ENCODE measurements at regions not wholly inside any gene's neighbourhood (a gene's known extent, or its start where the extent isn't known, plus 50 kb on each side); places are given as distances from the start of the nearest gene placed in this dataset.
"Not testable (repeated sequence)": the region's sequence is repeated elsewhere in the genome, so short reads cannot be mapped to it uniquely, and the experiment has no call there.

DNA sequence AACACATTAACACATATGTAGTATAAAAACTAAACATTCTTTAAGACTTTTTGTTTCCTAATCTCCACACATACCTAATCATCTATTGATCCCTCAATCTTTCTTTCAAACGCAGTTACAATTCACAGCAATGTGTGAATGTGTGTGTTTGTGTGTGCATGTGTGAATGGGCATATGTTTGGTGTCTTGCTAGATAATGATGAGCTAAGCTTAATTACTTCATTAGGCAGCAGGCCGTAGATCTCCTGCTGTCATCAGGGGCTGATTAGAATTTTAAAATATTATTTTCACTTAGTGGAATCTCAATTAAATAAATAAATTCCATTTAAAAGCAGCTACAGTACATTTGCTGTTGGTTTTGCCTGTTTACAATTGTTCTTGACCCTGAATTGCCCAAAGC is 187.8 kb upstream of the LHX8 start:
- H3K9me3 ChIP-seq: no peaks in the 10 kb centered on the region
- no peaks in the 10 kb centered on the region for H3K27me3 ChIP-seq
- H3K4me3 ChIP-seq: no peak overlapping the region
- H3K36me3 ChIP-seq (replicated peaks in 1 of 2; ENCODE audit: insufficient read depth in 1 of 2, low read depth in 2 of 2): no peaks in the 10 kb centered on the region
- 34 to 41% methylated on average over 2 of the region's 2 CpGs for WGBS, 2 donors
- DNase-seq (no peak), ATAC-seq (no peak)
- intact Hi-C loops (cut with DNase I): no loop called here
- TF ChIP-seq POLR2A (IDR thresholded peaks at IDR 0.05): no peak
- H3K27ac ChIP-seq: no peak overlapping the region
- H3K4me1 ChIP-seq: no peaks in the 10 kb centered on the region

DNA sequence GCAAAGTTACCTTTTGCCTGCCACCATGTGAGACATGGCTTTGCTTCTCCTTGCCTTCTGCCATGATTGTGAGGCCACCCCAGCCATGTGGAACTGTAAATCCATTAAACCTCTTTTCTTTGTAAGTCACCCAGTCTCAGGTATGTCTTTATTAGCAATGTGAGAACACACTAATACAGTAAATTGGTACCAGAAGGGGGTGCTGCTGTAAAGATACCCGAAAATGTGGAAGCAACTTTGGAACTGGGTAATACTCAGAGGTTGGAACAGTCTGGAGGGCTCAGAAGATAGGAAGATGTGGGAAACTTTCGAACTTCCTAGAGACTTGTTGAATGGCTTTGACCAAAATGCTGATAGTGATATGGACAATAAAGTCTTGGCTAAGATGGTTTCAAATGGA is 184.8 kb upstream of the LHX8 start:
- H3K9me3 ChIP-seq; H3K27ac ChIP-seq; H3K4me3 ChIP-seq; H3K27me3 ChIP-seq; ATAC-seq; H3K4me1 ChIP-seq; H3K36me3 ChIP-seq (replicated peaks in 1 of 2; ENCODE audit: insufficient read depth in 1 of 2, low read depth in 2 of 2); DNase-seq; intact Hi-C loops (cut with DNase I): not testable (repeated sequence)
- WGBS, 2 donors: 39 to 41% methylated on average over 2 of the region's 2 CpGs

DNA sequence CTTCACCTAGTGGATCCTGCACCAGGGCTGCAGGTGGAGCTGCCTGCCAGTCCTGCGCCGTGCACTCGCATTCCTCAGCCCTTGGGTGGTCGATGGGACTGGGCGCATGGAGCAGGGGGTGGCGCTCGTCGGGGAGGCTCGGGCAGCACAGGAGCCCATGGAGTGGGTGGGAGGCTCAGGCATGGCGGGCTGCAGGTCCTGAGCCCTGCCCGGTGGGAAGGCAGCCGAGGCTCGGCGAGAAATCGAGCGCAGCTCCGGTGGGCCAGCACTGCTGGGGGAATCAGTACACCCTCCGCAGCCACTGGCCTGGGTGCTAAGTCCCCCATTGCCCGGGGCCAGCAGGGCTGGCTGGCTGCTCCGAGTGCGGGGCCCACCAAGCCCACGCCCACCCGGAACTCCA is 182.2 kb upstream of the LHX8 start:
- H3K4me1 ChIP-seq; H3K9me3 ChIP-seq; H3K27ac ChIP-seq; DNase-seq; intact Hi-C loops (cut with DNase I); H3K27me3 ChIP-seq; H3K4me3 ChIP-seq; ATAC-seq; H3K36me3 ChIP-seq (replicated peaks in 1 of 2; ENCODE audit: insufficient read depth in 1 of 2, low read depth in 2 of 2): not testable (repeated sequence)
- 82% methylated on average over 12 of the region's 23 CpGs; no CpG with 5 or more reads in 1 of the 2 donors for WGBS, 2 donors

DNA sequence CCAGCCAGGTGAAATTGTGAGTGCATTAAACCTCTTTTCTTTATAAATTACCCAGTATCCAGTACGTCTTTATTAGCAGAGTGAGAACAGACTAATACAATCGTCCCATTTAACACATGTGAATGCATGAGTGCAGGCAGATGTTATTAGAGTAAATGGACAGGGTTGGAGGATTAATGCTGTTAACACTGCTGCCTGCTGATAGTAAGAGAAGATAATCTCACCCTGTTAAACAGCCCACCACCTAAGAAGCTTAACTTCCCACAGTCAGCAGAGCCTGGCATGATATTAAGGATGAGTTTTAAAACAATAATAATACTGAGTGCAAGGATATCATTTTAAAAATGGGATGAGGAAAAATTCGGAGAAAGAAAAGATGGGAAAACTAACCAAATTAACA is 181.4 kb upstream of the LHX8 start:
- no peak for DNase-seq
- 22 to 27% methylated on average over 3 of the region's 3 CpGs for WGBS, 2 donors
- Histone ChIP-seq H3K9me3 (no peaks in the 10 kb centered on the region), H3K4me1 (no peaks in the 10 kb centered on the region), H3K4me3 (no peak overlapping the region), H3K27ac (no peak overlapping the region), H3K27me3 (no peaks in the 10 kb centered on the region), H3K36me3 (replicated peaks in 1 of 2; ENCODE audit: insufficient read depth in 1 of 2, low read depth in 2 of 2) (no peaks in the 10 kb centered on the region)
- ATAC-seq: no peak
- intact Hi-C loops (cut with DNase I): no loop called here
- no peak for TF ChIP-seq POLR2A (IDR thresholded peaks at IDR 0.05)
- TF ChIP-seq, protein P1, sequence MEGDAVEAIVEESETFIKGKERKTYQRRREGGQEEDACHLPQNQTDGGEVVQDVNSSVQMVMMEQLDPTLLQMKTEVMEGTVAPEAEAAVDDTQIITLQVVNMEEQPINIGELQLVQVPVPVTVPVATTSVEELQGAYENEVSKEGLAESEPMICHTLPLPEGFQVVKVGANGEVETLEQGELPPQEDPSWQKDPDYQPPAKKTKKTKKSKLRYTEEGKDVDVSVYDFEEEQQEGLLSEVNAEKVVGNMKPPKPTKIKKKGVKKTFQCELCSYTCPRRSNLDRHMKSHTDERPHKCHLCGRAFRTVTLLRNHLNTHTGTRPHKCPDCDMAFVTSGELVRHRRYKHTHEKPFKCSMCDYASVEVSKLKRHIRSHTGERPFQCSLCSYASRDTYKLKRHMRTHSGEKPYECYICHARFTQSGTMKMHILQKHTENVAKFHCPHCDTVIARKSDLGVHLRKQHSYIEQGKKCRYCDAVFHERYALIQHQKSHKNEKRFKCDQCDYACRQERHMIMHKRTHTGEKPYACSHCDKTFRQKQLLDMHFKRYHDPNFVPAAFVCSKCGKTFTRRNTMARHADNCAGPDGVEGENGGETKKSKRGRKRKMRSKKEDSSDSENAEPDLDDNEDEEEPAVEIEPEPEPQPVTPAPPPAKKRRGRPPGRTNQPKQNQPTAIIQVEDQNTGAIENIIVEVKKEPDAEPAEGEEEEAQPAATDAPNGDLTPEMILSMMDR (IDR thresholded peaks at IDR 0.05): no peak

DNA sequence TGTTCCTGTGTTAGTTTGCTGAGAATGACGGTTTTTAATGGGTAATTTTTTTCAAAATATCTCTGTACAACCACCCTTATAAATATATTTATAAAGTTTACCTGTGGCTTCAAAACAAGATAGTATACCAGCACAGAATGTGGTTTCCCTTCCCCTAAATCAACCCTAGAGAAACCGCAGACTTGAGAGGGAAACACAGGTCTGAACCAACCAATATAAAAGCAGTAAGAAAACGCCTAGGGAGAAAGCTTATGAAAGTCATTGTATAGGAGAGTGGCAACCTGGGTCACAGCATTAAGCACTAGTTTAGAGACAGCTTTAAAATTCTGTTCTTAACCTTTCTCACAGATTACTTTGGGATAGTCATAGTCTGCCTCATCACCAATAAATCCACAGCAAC is 180.6 kb upstream of the LHX8 start:
- no peak overlapping the region for H3K4me3 ChIP-seq
- H3K9me3 ChIP-seq: no peaks in the 10 kb centered on the region
- TF ChIP-seq POLR2A (IDR thresholded peaks at IDR 0.05): no peak
- TF ChIP-seq, protein P1 (IDR thresholded peaks at IDR 0.05): no peak
- no peaks in the 10 kb centered on the region for H3K36me3 ChIP-seq (replicated peaks in 1 of 2; ENCODE audit: insufficient read depth in 1 of 2, low read depth in 2 of 2)
- H3K4me1 ChIP-seq: no peaks in the 10 kb centered on the region
- H3K27ac ChIP-seq: no peak overlapping the region
- no peaks in the 10 kb centered on the region for H3K27me3 ChIP-seq
- 45 to 48% methylated on average over 3 of the region's 3 CpGs for WGBS, 2 donors
- intact Hi-C loops (cut with DNase I): no loop called here
- ATAC-seq: no peak
- DNase-seq: no peak

DNA sequence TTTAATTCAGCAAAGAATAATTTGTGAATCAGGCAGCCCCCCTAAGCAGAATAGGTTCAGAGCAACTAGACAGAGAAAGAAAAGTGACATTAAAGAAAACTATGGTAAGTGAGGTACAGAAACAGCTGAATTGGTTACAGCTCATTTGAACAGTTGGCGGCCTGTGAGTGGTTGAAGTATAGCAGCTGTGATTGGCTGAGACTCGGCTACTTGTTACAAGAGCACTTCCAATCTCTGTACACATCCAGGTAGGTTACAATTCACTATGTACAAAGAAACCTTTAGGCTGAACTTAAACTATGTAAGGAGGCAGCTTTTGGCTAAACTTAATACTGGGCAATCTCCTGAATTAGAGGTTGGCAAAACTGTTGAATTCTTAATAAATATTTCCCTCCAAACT is 171.1 kb upstream of the LHX8 start:
- intact Hi-C loops (cut with DNase I): no loop called here
- 75 to 80% methylated on average over 2 of the region's 2 CpGs for WGBS, 2 donors
- Histone ChIP-seq H3K36me3 (replicated peaks in 1 of 2; ENCODE audit: insufficient read depth in 1 of 2, low read depth in 2 of 2) (no peaks in the 10 kb centered on the region), H3K27ac (no peak overlapping the region), H3K4me3 (no peak overlapping the region), H3K4me1 (no peaks in the 10 kb centered on the region), H3K27me3 (no peaks in the 10 kb centered on the region), H3K9me3 (no peaks in the 10 kb centered on the region)
- no peak for ATAC-seq
- no peak for DNase-seq
- no peak for TF ChIP-seq POLR2A (IDR thresholded peaks at IDR 0.05)
- TF ChIP-seq, protein P1 (IDR thresholded peaks at IDR 0.05): no peak
